Left kidney (tissue), 1 donor: ENCODE measurements at regions not wholly inside any gene's neighbourhood (a gene's known extent, or its start where the extent isn't known, plus 50 kb on each side); places are given as distances from the start of the nearest gene placed in this dataset.
"Not testable (repeated sequence)": the region's sequence is repeated elsewhere in the genome, so short reads cannot be mapped to it uniquely, and the experiment has no call there.

Source experiments
- DNase-seq: peaks from one replicate; pipeline ENCODE4 v3.0.0-alpha.2; 2013

DNA sequence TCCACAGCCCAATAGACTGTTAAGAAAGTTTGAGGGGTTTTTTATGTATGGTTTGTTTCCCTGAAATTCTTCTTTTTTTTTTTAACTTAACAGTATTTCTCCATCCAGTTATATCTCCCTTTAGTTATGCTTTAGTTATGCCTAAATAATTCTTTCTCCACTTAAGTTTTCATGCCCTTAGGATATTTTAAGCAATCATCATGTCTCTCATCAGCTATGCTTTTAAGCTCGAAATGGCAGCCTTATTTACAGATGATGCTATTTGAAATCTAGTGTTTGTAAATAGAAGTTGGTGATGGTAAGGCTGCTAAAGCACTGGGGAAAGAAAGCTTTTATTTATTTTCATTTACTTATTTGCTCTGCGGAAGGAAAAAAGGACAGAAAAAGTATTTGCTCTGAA, 439.3 kb downstream of the TFAP2B start:
- no peak for DNase-seq

DNA sequence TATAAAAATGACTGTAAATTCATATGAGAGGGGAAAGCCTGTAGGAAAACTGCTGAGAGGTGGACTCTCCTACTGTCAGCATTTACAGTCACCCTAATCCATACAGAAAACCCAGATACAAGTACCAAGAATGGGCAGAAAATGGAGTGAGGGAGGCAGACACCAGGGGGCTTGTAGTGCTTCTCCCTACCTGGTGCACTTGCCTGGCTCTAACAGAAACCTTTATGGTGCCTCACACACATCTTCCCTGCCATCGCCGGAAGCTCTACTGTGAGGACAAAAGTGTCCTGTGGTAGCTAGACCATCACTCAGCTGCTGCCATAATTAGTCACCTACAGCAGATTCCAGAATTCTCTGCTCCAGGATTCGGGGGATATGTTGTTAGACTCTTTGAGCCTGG, 441.3 kb downstream of the TFAP2B start:
- no peak for DNase-seq

DNA sequence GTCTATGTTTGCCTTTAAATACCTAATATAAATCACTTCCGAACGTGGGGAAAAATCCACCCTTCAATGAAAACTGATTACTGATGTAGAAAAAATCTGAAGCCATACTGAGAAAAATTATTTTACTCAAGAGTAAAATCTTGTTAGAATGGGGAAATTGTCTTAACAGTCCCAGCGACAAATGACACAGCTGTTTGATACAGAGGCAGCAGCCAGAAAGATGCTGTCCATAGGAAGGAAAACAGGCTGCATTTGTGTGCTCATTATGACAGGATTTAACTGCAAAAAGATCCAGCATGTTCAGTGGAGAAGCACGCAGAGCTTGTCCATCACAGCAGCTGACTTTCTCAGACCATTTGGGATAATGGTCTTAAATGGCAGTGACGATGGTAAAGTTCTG, 443.0 kb downstream of the TFAP2B start:
- no peak for DNase-seq

DNA sequence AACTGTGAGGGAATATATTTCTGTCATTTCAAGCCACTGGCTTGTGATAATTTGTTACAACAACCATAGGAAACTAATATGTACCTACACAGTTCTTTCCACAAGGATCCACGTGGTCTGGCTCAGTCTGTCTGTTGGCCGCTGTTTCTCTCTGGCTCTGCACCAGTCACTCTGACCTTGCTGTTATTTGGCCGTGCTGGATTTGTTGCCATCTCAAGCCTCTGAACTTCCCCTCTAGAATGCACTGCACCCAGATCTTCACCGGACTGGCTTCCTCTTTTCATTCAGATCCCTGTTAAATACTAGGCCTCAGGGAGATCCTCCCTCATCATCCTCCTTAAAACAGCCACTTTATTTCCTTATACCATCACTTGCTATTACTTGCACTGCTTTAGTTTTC, 446.8 kb downstream of the TFAP2B start:
- DNase-seq = no peak

DNA sequence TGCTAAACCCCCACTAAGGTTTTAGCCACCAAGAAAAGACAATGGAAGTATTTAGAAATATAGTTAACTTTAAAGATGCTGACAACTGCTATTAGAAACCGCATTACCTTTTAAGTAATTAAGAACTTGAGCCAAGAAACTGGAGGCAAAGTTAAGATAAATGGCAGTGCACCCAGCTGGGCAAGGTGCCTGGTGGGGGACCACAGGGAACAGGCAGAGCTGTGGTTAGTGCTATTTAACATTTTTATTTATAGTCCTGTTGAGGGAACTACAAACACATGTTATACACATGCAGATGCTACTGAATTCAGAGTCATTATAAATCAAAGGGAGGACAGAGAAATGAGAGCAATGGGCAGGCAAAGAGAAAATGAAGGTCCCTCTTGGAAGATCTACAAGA, 447.9 kb downstream of the TFAP2B start:
- DNase-seq = no peak

DNA sequence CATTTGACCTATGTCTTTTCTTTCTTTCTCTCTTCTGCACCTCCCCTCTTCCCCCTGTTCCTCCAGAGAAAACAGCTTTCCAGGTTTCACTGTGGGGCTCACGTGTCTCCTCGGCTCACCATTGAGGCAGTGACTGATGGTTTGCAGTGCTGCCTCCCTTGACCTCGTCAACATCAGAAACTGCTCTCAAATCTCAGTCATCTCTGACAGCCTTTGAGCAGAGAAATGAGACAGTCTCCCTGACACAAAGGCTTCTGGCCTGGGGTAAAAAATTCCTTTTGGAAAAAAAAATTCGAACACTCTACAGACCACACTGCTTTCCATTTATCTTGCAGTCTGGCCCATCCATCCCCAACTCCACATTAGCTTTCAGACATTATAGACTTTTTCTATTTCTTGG, 450.0 kb downstream of the TFAP2B start:
- DNase-seq = no peak

DNA sequence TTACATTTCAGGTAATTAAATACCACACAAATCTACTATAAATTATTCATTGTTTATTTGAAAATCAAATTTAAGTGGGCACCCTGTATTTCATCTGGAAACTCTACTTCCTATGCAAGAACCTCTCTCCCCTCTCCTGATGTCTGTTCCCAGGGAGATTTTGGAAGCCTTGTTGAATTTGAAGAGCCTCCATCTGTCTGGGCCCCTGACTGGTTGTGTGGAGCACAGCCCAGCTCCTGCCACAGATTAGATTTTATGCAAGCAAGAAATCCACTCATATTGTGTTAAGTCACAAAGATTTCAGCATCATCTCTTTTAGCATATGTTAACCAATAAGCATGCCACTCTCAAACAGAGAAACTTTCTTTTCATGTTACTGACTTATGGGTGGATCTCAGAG, 451.2 kb downstream of the TFAP2B start:
- no peak for DNase-seq

DNA sequence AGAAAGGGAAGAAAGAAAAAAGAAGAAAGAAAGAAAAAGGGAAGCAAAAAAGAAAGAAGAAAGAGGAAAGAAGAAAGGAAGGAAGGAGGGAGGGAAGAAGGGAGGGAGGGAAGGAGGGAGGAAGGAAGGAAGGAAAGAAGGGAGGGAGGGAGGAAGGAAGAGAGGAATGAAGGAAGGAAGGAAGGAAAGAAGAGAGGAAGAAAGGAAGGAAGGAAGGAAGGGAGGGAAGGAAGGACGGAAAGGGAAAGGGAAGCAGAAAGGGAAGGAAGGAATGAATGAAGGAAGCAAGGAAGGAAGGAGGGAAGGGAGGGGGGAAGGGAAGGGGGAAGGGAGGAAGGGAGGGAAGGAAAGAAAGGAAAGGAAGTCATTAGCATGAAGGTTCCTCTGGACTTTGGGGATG, 452.9 kb downstream of the TFAP2B start:
- DNase-seq = no peak

DNA sequence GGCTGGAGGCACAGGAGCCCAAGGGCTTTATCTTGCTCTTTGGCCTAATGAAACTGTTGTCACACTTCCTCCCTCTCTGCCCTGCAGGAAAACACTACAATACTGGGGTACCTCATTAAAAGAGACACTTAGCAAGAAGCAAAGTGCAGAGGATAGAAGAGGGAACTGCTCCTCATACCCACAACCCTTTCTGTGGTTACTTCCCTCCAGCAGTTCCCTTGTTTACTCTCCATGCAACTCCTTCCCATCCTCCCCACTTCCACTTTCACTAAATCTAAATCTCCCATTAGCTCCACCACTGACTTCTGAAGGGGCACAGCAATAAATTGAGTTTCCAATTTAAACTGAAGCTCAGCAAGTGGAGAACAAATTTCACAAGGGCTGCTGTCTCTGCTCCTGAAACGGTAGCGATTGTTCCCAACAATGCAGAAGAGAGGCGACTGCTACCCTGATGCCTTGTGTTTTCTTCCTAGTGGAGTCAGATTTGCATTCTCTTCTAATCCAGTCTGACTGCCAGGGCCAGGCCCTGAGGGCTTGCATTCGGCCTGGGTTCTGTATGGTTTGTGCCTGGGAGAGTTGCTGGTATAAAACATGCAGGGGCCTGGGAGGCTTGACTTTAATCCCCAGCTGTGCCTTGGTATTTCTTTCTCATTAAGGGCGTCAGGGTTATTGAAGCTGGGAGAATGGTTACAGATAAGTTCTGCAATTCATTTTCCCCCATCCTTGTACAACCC, 454.7 kb downstream of the TFAP2B start:
- DNase-seq = no peak

DNA sequence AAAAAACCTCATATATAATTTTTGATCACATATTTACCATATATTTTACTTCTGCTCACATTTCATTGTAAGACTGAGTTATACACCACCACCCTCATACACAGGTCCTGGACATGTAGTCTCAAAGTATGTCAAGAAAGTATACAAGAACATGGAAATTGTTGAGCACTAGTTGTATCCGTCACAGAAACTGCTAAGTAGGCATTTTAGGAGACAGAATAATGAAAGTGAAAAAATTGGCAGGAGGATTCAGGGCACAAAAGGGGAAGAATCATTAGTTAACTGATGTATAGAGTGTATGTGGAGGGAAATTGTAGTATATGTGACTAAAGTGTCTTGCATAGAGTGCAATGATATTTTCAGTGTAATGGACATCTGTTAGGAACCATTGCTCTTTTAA, 458.8 kb downstream of the TFAP2B start:
- DNase-seq = no peak

DNA sequence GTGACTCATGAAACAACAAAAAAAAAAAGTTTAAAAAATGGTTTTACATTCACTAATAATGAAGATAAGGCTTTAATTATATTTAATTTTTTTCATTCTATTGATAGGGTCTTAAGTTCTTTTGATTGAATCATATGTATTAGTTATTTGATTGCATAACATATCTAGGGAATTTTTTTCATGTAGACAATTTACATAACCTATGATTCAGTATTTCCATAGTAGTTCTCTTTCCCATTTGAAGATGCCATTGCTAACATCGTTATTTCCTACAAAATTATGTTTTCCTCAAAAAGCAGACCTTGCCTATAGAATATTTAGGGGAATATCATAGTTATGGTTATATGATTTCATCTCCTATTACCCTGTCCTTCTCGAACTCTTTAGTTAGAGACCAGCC, 463.4 kb downstream of the TFAP2B start:
- DNase-seq = no peak

DNA sequence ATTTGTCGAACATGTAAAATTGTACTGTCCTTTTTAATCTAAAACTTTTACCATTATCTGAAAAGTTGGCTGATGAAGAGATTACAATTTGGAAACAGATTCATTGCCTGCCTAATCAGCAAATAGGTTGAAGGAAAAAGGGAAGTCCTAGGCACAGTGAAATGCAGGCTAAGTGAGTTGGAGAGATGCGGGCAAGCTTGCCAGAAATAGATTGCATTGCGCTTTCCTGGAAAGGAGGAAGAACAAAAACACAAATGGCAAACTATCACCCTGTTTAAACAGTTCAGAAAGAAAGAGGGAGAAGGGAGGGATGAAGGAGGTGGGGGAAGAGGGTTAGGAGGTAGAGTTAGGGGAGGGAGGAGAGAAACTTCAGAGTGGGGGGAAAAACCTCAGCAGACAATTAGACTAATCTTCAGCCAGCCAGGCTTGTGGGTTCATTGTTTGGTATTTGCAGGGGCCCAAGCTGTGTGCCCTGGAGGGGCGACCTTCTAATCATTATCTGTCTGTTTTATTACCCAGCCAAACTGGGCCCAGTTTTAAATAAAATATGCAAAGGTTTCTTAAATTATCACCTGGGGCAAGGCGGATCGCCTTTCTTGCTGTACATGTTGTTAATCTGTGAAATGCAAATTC, 465.2 kb downstream of the TFAP2B start:
- DNase-seq = no peak

DNA sequence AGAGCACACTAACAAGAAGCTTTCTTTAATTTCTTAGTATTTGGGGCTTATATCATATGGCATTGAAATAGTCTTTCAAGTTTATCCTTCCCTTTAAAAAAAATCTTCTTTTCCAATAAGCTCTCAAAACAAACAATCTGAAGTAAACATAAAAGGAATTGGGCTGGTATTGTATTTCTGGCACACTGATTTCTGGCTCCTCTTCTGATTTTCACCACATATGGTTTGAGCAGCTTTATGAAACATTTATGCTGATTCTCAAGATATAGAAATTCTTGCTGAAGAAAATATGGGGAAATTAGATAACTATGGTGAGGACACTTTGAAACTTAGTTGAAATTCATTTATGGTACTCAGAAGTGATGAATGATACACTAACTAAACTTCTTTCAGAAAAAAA, 467.2 kb downstream of the TFAP2B start:
- no peak for DNase-seq

DNA sequence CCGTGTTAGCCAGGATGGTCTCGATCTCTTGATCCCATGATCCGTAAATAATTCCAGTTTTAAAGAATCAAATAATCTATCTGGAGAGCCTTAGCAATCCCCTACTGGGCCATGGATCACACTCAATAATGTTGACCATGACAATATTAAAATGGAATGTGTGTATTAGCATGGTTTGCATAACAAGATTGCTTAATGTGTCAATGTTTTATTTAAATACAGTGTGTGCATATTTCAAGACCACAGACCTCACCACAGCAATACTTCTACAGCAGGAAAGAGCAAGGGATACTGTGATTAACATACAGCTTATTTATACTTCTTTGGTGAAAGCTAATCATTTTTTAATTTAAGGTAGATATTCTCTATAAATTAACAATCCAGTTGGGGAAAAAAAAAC, 470.4 kb downstream of the TFAP2B start:
- DNase-seq = no peak

DNA sequence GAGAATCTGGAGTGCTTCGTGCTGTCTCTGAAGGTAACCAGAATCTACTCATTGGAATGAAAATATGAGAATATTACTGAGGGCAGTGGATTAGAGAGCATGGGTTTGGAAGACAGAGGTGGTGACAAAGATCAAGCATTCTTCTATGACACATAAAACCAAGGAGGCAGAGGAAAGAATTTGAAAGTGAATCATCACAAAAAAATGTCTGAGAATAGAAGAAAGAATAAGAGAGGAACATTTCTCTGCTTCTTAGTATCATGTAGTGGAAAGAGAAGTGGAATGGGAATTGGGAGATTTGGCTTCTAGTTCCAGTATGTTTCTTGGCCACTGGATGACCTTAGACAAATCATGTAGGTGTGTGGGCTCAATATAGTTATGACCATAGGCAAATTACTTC, 474.0 kb downstream of the TFAP2B start:
- DNase-seq = no peak

DNA sequence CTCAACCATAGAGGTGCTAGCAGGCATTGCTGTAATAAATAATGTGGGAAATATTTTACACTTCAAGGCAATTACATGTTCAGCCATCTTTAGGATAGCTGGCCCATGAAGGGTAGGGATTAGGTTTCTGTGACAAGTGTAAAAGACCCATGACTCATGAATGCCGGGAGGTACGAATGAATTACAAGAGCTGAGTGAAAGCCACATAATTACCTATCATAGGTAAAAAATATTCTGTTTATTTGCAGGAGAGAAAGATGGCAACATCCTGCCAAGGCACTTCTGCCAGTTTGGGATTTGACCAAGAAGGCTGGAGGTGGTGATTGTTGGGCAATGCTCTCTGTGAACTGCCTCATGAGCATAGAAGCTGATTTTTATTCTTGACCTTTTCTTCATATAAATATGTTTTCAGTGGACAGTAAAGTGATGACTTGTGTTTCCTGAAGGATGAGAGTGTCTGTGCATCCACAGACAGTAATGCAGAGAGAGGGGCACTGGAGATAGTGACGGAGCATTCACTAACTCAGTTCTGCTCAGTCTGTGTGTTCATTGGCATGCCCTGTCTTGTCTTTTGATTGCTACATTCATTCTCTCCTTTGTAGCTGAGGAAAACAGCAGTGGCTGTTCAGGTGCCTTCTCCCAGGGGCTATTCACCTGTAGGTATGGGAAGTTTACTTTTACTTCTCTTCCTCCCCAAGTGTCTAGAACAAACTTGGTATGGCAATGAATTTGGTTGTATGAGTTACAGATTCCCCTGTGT, 481.1 kb downstream of the TFAP2B start:
- DNase-seq = no peak

DNA sequence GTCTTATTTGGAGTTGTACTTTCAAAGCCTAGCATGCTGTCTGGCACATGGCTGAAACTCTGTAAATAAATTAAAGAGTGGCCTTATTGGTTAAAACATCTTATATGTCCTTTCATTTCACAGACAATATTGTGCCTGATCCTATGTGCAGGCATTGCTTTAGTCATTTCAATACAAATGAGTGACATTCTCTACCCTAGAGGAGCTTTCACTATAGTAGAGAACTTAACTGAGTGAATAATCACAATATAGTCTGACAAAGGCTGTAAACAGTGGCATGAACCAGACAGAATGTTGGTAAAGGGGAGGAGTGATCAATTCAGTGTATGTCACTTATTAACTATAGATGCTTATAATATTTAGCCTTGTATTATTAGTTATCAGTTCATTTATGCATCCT, 481.8 kb downstream of the TFAP2B start:
- no peak for DNase-seq

DNA sequence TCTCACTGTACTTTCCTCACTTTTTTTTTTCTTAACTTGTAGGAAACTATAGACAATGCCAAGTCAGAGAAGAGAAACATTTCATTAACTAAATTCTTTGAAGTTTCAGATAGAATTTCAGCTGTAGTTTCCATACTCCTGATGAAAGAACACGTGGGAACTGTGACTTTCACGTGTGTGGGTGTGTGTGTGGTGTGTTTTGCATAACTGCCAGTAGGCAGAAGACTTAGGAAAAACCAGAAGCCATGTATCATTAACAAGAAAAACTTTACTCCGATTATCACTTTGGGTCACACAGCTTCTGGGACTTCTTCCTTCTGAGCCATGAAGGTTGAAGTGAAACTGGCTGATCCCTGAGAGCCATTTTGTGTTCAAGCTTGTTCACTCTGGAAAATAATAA, 483.3 kb downstream of the TFAP2B start:
- peak; percentile 3 for DNase-seq

DNA sequence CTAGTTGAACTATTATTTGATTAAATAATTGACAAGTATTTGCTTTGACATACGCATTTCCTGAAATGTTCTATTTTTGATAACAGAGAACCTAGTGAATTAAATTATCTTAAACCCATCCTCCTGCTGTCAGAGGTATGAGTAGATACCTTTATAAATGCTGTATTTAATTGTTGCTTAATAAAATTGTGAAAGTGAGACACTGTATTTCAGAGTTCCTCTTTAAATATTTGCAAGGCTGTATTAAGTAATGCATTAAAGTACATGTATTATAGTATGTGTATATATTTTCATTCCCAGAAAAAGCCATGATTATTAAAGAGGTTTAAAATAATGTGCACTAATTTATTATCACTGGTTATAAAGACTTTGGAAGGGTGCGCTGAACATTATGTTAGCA, 483.8 kb downstream of the TFAP2B start:
- no peak for DNase-seq

DNA sequence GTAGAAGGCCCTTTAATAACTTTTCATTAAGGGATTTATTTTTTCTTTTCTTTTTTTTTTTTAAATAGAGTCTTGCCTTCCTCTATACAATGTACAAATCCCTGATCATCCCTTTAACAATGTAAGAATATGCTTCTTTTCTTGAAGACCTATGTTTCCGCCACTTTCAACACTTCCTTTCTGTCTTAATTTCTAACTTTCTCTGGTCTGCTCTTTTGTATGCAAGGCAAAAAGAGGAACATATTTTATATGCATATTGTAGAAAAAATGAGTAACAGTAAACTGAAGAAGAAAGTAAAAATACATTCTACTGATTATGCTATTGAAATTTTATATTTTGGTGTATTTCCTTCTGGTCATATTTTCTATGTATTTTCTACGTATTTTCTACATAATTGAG, 484.7 kb downstream of the TFAP2B start:
- no peak for DNase-seq

DNA sequence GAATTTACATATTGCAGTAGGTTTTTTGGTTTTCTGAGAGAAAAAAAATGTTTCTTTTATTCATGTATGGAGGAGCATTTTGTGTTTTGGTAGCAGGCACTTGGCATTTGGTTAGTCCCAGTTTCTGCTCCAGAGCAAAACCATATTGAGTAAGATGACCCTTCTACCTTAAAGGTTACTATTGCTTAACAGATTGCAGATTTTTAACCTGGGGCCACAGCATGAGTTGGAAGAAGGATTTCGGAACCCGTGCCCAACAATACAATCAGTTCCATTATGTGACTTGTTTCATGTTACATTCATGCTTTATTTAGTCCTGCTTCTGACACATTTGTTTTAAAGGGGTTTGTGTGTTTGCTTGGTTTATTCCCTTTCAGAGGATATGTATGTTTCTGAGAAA, 496.3 kb downstream of the TFAP2B start:
- no peak for DNase-seq

DNA sequence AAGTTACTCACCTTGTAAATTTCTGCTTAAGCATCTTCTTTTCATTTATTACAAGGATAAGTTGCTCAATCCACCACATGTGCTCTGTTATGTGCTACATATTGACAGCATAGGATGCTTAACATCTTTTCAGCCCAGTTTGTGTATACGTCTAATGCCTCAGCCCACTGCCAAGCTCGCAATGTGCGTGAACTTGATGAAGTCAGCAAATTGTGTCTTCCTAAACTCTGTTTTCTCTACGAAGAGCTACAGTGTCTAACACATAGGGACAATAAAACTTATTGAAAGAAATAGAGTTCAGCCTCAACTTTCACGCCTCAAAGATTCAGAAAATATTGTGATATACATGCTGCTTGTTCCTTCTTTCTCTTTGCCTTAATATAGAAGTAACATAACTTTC, 500.0 kb downstream of the TFAP2B start:
- DNase-seq = no peak

DNA sequence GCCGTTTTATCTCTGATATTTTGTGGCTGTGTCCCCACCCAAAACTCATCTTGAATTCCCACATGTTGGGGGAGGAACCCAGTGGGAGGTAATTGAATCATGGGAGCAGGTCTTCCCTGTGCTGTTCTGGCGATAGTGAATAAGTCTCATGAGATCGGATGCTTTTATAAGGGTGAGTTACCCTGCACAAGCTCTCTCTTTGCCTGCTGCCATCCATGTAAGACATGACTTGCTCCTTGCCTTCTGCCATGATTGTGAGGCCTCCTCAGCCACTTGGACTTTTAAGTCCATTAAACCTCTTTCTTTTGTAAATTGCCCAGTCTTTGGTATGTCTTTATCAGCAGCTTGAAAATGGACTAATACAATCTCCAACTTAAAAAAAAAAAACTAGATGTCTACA, 502.8 kb downstream of the TFAP2B start:
- DNase-seq = not testable (repeated sequence)

DNA sequence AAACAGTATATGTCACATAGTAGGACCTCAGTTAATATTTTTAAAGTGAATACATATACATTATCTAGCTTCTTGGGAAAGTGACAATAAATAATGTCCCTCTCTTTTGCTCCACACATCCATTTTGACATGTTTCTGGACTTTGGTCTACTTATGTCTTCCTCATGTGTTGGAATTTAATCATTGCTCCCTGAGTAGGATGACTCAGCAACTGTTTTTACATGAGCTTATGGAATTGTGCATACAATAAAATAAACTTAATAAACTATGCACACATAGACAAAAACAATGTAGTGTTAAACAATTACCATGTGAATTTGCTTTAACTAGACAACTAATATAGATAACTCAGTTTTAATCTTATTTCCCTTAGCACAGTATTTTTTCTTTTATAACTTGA, 503.8 kb downstream of the TFAP2B start:
- DNase-seq = no peak
